GM23338 (cell line): ENCODE measurements at regions not wholly inside any gene's neighbourhood (a gene's known extent, or its start where the extent isn't known, plus 50 kb on each side); places are given as distances from the start of the nearest gene placed in this dataset.
"Not testable (repeated sequence)": the region's sequence is repeated elsewhere in the genome, so short reads cannot be mapped to it uniquely, and the experiment has no call there.

Source experiments
- ATAC-seq: fragments of 200-7000 bp; cut with Tn5 transposase; 3 replicates; pipeline ENCODE4 v1.9.1; 2020
- DNase-seq: peaks from one replicate; pipeline ENCODE4 v3.0.0-alpha.2; 2015; ENCODE audit warnings: low spot score
- H2AFZ ChIP-seq: fragments of 200-600 bp; sonication (generic); 2 replicates; pipeline ENCODE4 v1.8.0; 2016; ENCODE audit warnings: antibody characterized with exemption, mild to moderate bottlenecking, moderate library complexity
- H3F3A ChIP-seq: fragments of 200-600 bp; sonication (generic); replicated peaks from 2 replicates; pipeline ENCODE4 v1.8.0; 2017; ENCODE audit warnings: antibody characterized with exemption, mixed run types, low read depth
- H3K27ac ChIP-seq: fragments of 200-600 bp; sonication (generic); 2 replicates; pipeline ENCODE4 v1.6.1; 2016; ENCODE audit warnings: low read depth
- H3K27me3 ChIP-seq: fragments of 200-600 bp; sonication (generic); 2 replicates; pipeline ENCODE4 v1.8.0; 2016; ENCODE audit warnings: mild to moderate bottlenecking, mixed run types, moderate library complexity; ENCODE audit not compliant: insufficient read depth
- H3K36me3 ChIP-seq: fragments of 200-600 bp; sonication (generic); 2 replicates; pipeline ENCODE4 v1.8.0; 2016; ENCODE audit warnings: mild to moderate bottlenecking; ENCODE audit not compliant: insufficient read depth
- H3K4me1 ChIP-seq: fragments of 200-600 bp; sonication (generic); 2 replicates; pipeline ENCODE4 v1.8.0; 2016; ENCODE audit warnings: mild to moderate bottlenecking, moderate library complexity; ENCODE audit not compliant: insufficient read depth
- H3K4me2 ChIP-seq: fragments of 200-600 bp; sonication (generic); 2 replicates; pipeline ENCODE4 v1.7.1; 2017; ENCODE audit warnings: mixed run types
- H3K4me3 ChIP-seq: fragments of 200-600 bp; sonication (generic); 2 replicates; pipeline ENCODE4 v1.6.1; 2016; ENCODE audit warnings: mixed run types
- H3K79me2 ChIP-seq: fragments of 200-600 bp; sonication (generic); replicated peaks from 2 replicates; pipeline ENCODE4 v1.8.0; 2017; ENCODE audit warnings: mild to moderate bottlenecking; ENCODE audit not compliant: insufficient read depth
- H3K9me2 ChIP-seq: fragments of 200-600 bp; sonication (generic); 2 replicates; pipeline ENCODE4 v1.8.0; 2017; ENCODE audit not compliant: insufficient read depth
- H4K20me1 ChIP-seq: fragments of 200-600 bp; sonication (generic); replicated peaks from 2 replicates; pipeline ENCODE4 v1.8.0; 2017; ENCODE audit warnings: mild to moderate bottlenecking; ENCODE audit not compliant: insufficient read depth
- H3K27ac Mint-ChIP-seq: 2 replicates; pipeline ENCODE4 v1.8.0; 2020; ENCODE audit warnings: inconsistent platforms, mild to moderate bottlenecking, moderate library complexity, mixed read lengths
- H3K27me3 Mint-ChIP-seq: 3 replicates; pipeline ENCODE4 v1.8.0; 2022; ENCODE audit warnings: low read depth, mild to moderate bottlenecking, moderate library complexity, mixed read lengths, inconsistent platforms; ENCODE audit not compliant: insufficient read depth, poor library complexity
- H3K36me3 Mint-ChIP-seq: 3 replicates; pipeline ENCODE4 v1.8.0; 2021; ENCODE audit warnings: low read depth, mild to moderate bottlenecking, inconsistent platforms, moderate library complexity, mixed read lengths
- H3K4me1 Mint-ChIP-seq: 3 replicates; pipeline ENCODE4 v1.8.0; 2020; ENCODE audit warnings: mild to moderate bottlenecking, inconsistent platforms, mixed read lengths
- H3K4me3 Mint-ChIP-seq: 3 replicates; pipeline ENCODE4 v1.8.0; 2021; ENCODE audit warnings: moderate library complexity, mild to moderate bottlenecking, inconsistent platforms, mixed read lengths
- H3K9me3 Mint-ChIP-seq: 3 replicates; pipeline ENCODE4 v1.8.0; 2020; ENCODE audit warnings: moderate library complexity, mild to moderate bottlenecking, inconsistent platforms, mixed read lengths
- CTCF ChIP-seq, 2 experiments: fragments of 200-600 bp in 1 of 2; sonication (generic) in 1 of 2; conservative IDR thresholded peaks; 2 replicates each; pipeline versions ENCODE4 v1.5.1 to v1.6.1; 2016 to 2017; ENCODE audit warnings: antibody characterized with exemption in 2 of 2, low read depth in 2 of 2, mild to moderate bottlenecking in 2 of 2, moderate library complexity in 1 of 2
- EZH2phosphoT487 ChIP-seq: fragments of 200-600 bp; sonication (generic); IDR thresholded peaks from one replicate; pipeline ENCODE4 v1.8.1; 2018; ENCODE audit warnings: antibody characterized with exemption; ENCODE audit not compliant: unreplicated experiment
- NANOG ChIP-seq: IDR thresholded peaks from 2 replicates; pipeline ENCODE4 v1.6.1; 2016; ENCODE audit warnings: antibody characterized with exemption, borderline replicate concordance
- ZNF114 ChIP-seq: fragments of 250-450 bp; sonication (Bioruptor Pico); IDR thresholded peaks from 2 replicates; pipeline ENCODE4 v1.5.0; 2020; ENCODE audit warnings: mild to moderate bottlenecking, moderate library complexity

- Mint-ChIP-seq H3K9me3 (no peaks in the 10 kb centered on the region), H3K27ac (no peak overlapping the region), H3K36me3 (no peaks in the 10 kb centered on the region), H3K4me1 (no peaks in the 10 kb centered on the region), H3K4me3 (no peak overlapping the region), H3K27me3 (no peaks in the 10 kb centered on the region)
- Histone ChIP-seq H3K4me2 (no peak overlapping the region), H3K79me2 (no peaks in the 10 kb centered on the region), H3K9me2 (no peaks in the 10 kb centered on the region), H3F3A (no peaks in the 10 kb centered on the region), H3K4me1 (no peaks in the 10 kb centered on the region), H3K27me3 (no peaks in the 10 kb centered on the region), H3K27ac (no peak overlapping the region), H2AFZ (no peak overlapping the region), H4K20me1 (no peaks in the 10 kb centered on the region), H3K36me3 (no peaks in the 10 kb centered on the region), H3K4me3 (no peak overlapping the region)
- no peak for ATAC-seq
- no peak for TF ChIP-seq EZH2phosphoT487
- peak in 1 of 2 experiments; percentile 22; a peak in 1 of 4 replicates for TF ChIP-seq CTCF (conservative IDR thresholded peaks at IDR 0.05; ENCODE audit: low read depth in 2 of 2)
- DNase-seq, result no peak
Measured at GRCh38 chr4:34973650-34974312, 1270.5 kb downstream of the ARAP2 start.

- Mint-ChIP-seq H3K4me1 (no peaks in the 10 kb centered on the region), H3K9me3 (no peaks in the 10 kb centered on the region), H3K27me3 (no peaks in the 10 kb centered on the region), H3K27ac (no peak overlapping the region), H3K36me3 (no peaks in the 10 kb centered on the region), H3K4me3 (no peak overlapping the region)
- H3F3A ChIP-seq, result no peaks in the 10 kb centered on the region
- no peaks in the 10 kb centered on the region for H3K79me2 ChIP-seq
- H3K36me3 ChIP-seq, result no peaks in the 10 kb centered on the region
- H3K4me2 ChIP-seq, result no peak overlapping the region
- H3K27me3 ChIP-seq, result no peaks in the 10 kb centered on the region
- H2AFZ ChIP-seq, result no peak overlapping the region
- ATAC-seq, result no peak
- no peak overlapping the region for H3K4me3 ChIP-seq
- H4K20me1 ChIP-seq, result no peaks in the 10 kb centered on the region
- DNase-seq, result no peak
- H3K27ac ChIP-seq, result no peak overlapping the region
- H3K9me2 ChIP-seq, result 0 out of 2 replicates have a peak, but pooled peaks cover 4% of the 10 kb centered on the region
- TF ChIP-seq ZNF114 (CRISPR knock-in tag) (no peak), NANOG (no peak)
- no peaks in the 10 kb centered on the region for H3K4me1 ChIP-seq
Measured at GRCh38 chr4:34974313-34974680, 1270.0 kb downstream of the ARAP2 start.

GRCh38 chr4:35021222-35021621 lies 1223.1 kb downstream of the ARAP2 start:
- not testable (repeated sequence) for H2AFZ ChIP-seq, H3F3A ChIP-seq, H3K27ac ChIP-seq, H3K4me3 ChIP-seq, H3K27me3 ChIP-seq, H3K4me2 ChIP-seq, H4K20me1 ChIP-seq, H3K36me3 ChIP-seq, H3K4me1 ChIP-seq, H3K27me3 Mint-ChIP-seq, H3K9me2 ChIP-seq, H3K27ac Mint-ChIP-seq, H3K79me2 ChIP-seq, H3K4me1 Mint-ChIP-seq, ATAC-seq, H3K4me3 Mint-ChIP-seq, DNase-seq
- H3K36me3 Mint-ChIP-seq, result peaks cover 28% of the 10 kb centered on the region
- H3K9me3 Mint-ChIP-seq, result peaks cover 30% of the 10 kb centered on the region
